GM21786 (cell line): ENCODE measurements at regions not wholly inside any gene's neighbourhood (a gene's known extent, or its start where the extent isn't known, plus 50 kb on each side); places are given as distances from the start of the nearest gene placed in this dataset.

Experiments
- ATAC-seq: cut with Tn5 transposase; IDR thresholded peaks from one replicate; pipeline ENCODE4 v1.9.1; 2021; ENCODE audit not compliant: unreplicated experiment

GRCh38 chr15:36059596-36059995 is 513.6 kb upstream of the DPH6 start:
- ATAC-seq = no peak

GRCh38 chr15:36062357-36062756 is 516.4 kb upstream of the DPH6 start:
- ATAC-seq = no peak

GRCh38 chr15:36066757-36067156 is 512.7 kb upstream of the CDIN1 start:
- no peak for ATAC-seq

GRCh38 chr15:36067483-36068274 is 511.7 kb upstream of the CDIN1 start:
- no peak for ATAC-seq

GRCh38 chr15:36075333-36075732 is 504.1 kb upstream of the CDIN1 start:
- ATAC-seq = no peak

- no peak for ATAC-seq
These were observed 500.4 kb upstream of the CDIN1 start for GRCh38 chr15:36079021-36079420.

GRCh38 chr15:36080759-36081158 is 498.7 kb upstream of the CDIN1 start:
- ATAC-seq = no peak

GRCh38 chr15:36090286-36090946 is 489.0 kb upstream of the CDIN1 start:
- ATAC-seq = no peak

GRCh38 chr15:36106640-36107335 is 472.6 kb upstream of the CDIN1 start:
- no peak for ATAC-seq

GRCh38 chr15:36108541-36108940 is 470.9 kb upstream of the CDIN1 start:
- no peak for ATAC-seq

- ATAC-seq = no peak
These were observed 469.3 kb upstream of the CDIN1 start for GRCh38 chr15:36109943-36110658.

GRCh38 chr15:36110659-36110993 is 468.8 kb upstream of the CDIN1 start:
- ATAC-seq = no peak

GRCh38 chr15:36117296-36117787 is 462.1 kb upstream of the CDIN1 start:
- ATAC-seq = no peak

GRCh38 chr15:36126194-36126593 is 453.2 kb upstream of the CDIN1 start:
- no peak for ATAC-seq

GRCh38 chr15:36130641-36131310 is 448.6 kb upstream of the CDIN1 start:
- ATAC-seq = no peak

- no peak for ATAC-seq
These were observed 445.7 kb upstream of the CDIN1 start for GRCh38 chr15:36133742-36134141.

- ATAC-seq = no peak
These were observed 443.4 kb upstream of the CDIN1 start for GRCh38 chr15:36136049-36136448.

GRCh38 chr15:36152936-36153335 is 426.5 kb upstream of the CDIN1 start:
- ATAC-seq = no peak

GRCh38 chr15:36156879-36157427 is 422.5 kb upstream of the CDIN1 start:
- ATAC-seq = no peak

- no peak for ATAC-seq
These were observed 419.1 kb upstream of the CDIN1 start for GRCh38 chr15:36160351-36160750.
